ENCODE measurements at regions not wholly inside any gene's neighbourhood (a gene's known extent, or its start where the extent isn't known, plus 50 kb on each side); places are given as distances from the start of the nearest gene placed in this dataset.

- TF ChIP-seq YY1 (IDR thresholded peaks at IDR 0.05; ENCODE audit: insufficient read depth, insufficient read length) (no peak), ZNF274 (IDR thresholded peaks at IDR 0.05; ENCODE audit: low read depth, low read length) (no peak)
These were observed 93.1 kb upstream of the ZDHHC17 start for GRCh38 chr12:76670776-76671175.
